MM.1S (cell line): ENCODE measurements at regions not wholly inside any gene's neighbourhood (a gene's known extent, or its start where the extent isn't known, plus 50 kb on each side); places are given as distances from the start of the nearest gene placed in this dataset.

ENCODE experiments used
- DNase-seq: peaks from one replicate; pipeline ENCODE4 v3.0.0-alpha.2; 2015
- H2AFZ ChIP-seq: fragments of 300-600 bp; sonication (generic); 2 replicates; pipeline ENCODE4 v1.6.0; 2016; ENCODE audit warnings: antibody characterized with exemption, low read length
- H3F3A ChIP-seq: fragments of 300-600 bp; sonication (generic); 2 replicates; pipeline ENCODE4 v1.6.1; 2016; ENCODE audit warnings: mild to moderate bottlenecking, antibody characterized with exemption, low read length, moderate library complexity, mixed read lengths; ENCODE audit not compliant: insufficient read depth
- H3K27ac ChIP-seq: fragments of 300-600 bp; sonication (generic); 2 replicates; pipeline ENCODE4 v1.5.1; 2016; ENCODE audit warnings: mild to moderate bottlenecking, low read length
- H3K27me3 ChIP-seq: fragments of 300-600 bp; sonication (generic); replicated peaks from 2 replicates; pipeline ENCODE4 v1.6.0; 2016; ENCODE audit warnings: low read length; ENCODE audit not compliant: insufficient read depth
- H3K36me3 ChIP-seq: fragments of 300-600 bp; sonication (generic); replicated peaks from 2 replicates; pipeline ENCODE4 v1.6.1; 2016; ENCODE audit warnings: mild to moderate bottlenecking, low read length, mixed read lengths; ENCODE audit not compliant: insufficient read depth
- H3K4me1 ChIP-seq: fragments of 300-600 bp; sonication (generic); 2 replicates; pipeline ENCODE4 v1.6.1; 2016; ENCODE audit warnings: low read length, mixed read lengths
- H3K4me2 ChIP-seq: fragments of 300-600 bp; sonication (generic); 2 replicates; pipeline ENCODE4 v1.6.0; 2016; ENCODE audit warnings: low read depth, low read length
- H3K4me3 ChIP-seq: fragments of 300-600 bp; sonication (generic); 2 replicates; pipeline ENCODE4 v1.5.1; 2016; ENCODE audit warnings: low read length, mixed read lengths
- H3K79me2 ChIP-seq: fragments of 300-600 bp; sonication (generic); 2 replicates; pipeline ENCODE4 v1.6.1; 2016; ENCODE audit warnings: mixed run types, low read length, mixed read lengths
- H3K9ac ChIP-seq: fragments of 300-600 bp; sonication (generic); 2 replicates; pipeline ENCODE4 v1.6.1; 2016; ENCODE audit warnings: low read length, mixed read lengths
- H3K9me2 ChIP-seq: fragments of 300-600 bp; sonication (generic); replicated peaks from 2 replicates; pipeline ENCODE4 v1.6.1; 2016; ENCODE audit warnings: mild to moderate bottlenecking, low read length, mixed read lengths; ENCODE audit not compliant: insufficient read depth
- H3K9me3 ChIP-seq: fragments of 300-600 bp; sonication (generic); replicated peaks from 2 replicates; pipeline ENCODE4 v1.6.1; 2016; ENCODE audit warnings: mild to moderate bottlenecking, low read length, mixed read lengths; ENCODE audit not compliant: insufficient read depth
- H4K20me1 ChIP-seq: fragments of 300-600 bp; sonication (generic); 2 replicates; pipeline ENCODE4 v1.6.1; 2016; ENCODE audit warnings: mild to moderate bottlenecking, low read length, moderate library complexity, mixed read lengths; ENCODE audit not compliant: insufficient read depth
- CTCF ChIP-seq: fragments of 300-600 bp; sonication (generic); IDR thresholded peaks from 2 replicates; pipeline ENCODE4 v1.5.1; 2016; ENCODE audit warnings: antibody characterized with exemption, low read length, mixed read lengths
- EZH2 ChIP-seq: fragments of 300-600 bp; sonication (generic); optimal IDR thresholded peaks from 2 replicates; pipeline ENCODE3; 2017; ENCODE audit warnings: low read depth, mild to moderate bottlenecking, antibody characterized with exemption, low read length, mixed read lengths
- EZH2phosphoT487 ChIP-seq: fragments of 300-600 bp; sonication (generic); IDR thresholded peaks from 2 replicates; pipeline ENCODE4 v1.6.1; 2018; ENCODE audit warnings: antibody characterized with exemption, low read length

- Histone ChIP-seq H3K9me2 (no peaks in the 10 kb centered on the region), H3K4me1 (no peaks in the 10 kb centered on the region), H3K27ac (no peak overlapping the region), H3K27me3 (no peaks in the 10 kb centered on the region), H3K4me2 (no peak overlapping the region), H3K9ac (no peak overlapping the region), H3F3A (no peaks in the 10 kb centered on the region), H3K36me3 (no peaks in the 10 kb centered on the region), H3K4me3 (no peak overlapping the region), H3K9me3 (no peaks in the 10 kb centered on the region), H2AFZ (no peak overlapping the region), H3K79me2 (no peaks in the 10 kb centered on the region), H4K20me1 (no peaks in the 10 kb centered on the region)
- no peak for TF ChIP-seq EZH2
- no peak for TF ChIP-seq CTCF
- no peak for TF ChIP-seq EZH2phosphoT487
- no peak for DNase-seq
Measured at GRCh38 chr2:234702731-234703225, 205.9 kb upstream of the ARL4C start.

- no peaks in the 10 kb centered on the region for H3K9me2 ChIP-seq
- H3K9me3 ChIP-seq = no peaks in the 10 kb centered on the region
- no peak overlapping the region for H3K9ac ChIP-seq
- H4K20me1 ChIP-seq = no peaks in the 10 kb centered on the region
- no peaks in the 10 kb centered on the region for H3K79me2 ChIP-seq
- no peak overlapping the region for H3K4me3 ChIP-seq
- no peak for TF ChIP-seq CTCF
- no peak for TF ChIP-seq EZH2phosphoT487
- TF ChIP-seq EZH2 = no peak
- no peaks in the 10 kb centered on the region for H3K4me1 ChIP-seq
- no peaks in the 10 kb centered on the region for H3F3A ChIP-seq
- no peak overlapping the region for H2AFZ ChIP-seq
- DNase-seq = no peak
- no peaks in the 10 kb centered on the region for H3K27me3 ChIP-seq
- H3K4me2 ChIP-seq = no peak overlapping the region
- no peak overlapping the region for H3K27ac ChIP-seq
- no peaks in the 10 kb centered on the region for H3K36me3 ChIP-seq
Measured at GRCh38 chr2:234701841-234702240, 205.0 kb upstream of the ARL4C start.

GRCh38 chr2:234701421-234701820 lies 204.5 kb upstream of the ARL4C start:
- no peak for TF ChIP-seq CTCF
- no peak for TF ChIP-seq EZH2
- TF ChIP-seq EZH2phosphoT487 = no peak
- Histone ChIP-seq H2AFZ (no peak overlapping the region), H3K79me2 (no peaks in the 10 kb centered on the region), H3K36me3 (no peaks in the 10 kb centered on the region), H3K27ac (no peak overlapping the region), H3K4me1 (no peaks in the 10 kb centered on the region), H3K9me2 (no peaks in the 10 kb centered on the region), H3K4me3 (no peak overlapping the region), H3K9me3 (no peaks in the 10 kb centered on the region), H3K9ac (no peak overlapping the region), H3K27me3 (no peaks in the 10 kb centered on the region), H3K4me2 (no peak overlapping the region), H4K20me1 (no peaks in the 10 kb centered on the region), H3F3A (no peaks in the 10 kb centered on the region)
- DNase-seq = no peak
